ENCODE measurements at regions not wholly inside any gene's neighbourhood (a gene's known extent, or its start where the extent isn't known, plus 50 kb on each side); places are given as distances from the start of the nearest gene placed in this dataset.

DNA sequence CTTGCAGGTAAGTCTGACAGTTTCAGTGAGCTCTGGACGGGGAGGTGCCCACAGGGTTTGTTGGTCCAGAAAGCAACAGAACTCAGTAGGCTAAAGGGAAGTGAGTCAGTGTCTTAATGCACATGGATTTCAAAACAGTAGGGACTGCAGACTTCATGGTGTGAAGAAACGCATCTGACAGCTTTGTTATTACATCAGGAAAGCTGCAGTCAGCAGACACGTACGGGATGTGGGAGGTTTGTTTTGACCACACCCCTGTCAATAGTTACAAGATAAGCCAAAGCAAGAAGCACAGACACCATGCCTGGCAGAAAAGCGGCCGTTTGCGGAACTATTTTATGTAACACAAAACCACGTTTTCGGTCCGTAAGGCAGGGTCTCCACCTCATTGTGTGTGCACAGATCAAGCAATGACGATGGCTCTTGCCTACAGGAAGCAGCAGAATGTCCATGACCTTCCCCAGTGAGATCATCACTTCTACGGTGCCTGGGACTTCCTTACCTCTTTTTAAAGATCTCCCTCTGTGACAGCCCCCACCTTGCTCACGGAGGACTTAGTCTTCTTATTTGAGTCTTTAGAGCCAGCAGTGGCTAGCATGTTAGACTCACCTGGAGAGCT is 58.2 kb upstream of the FTH1 start (continued):
- TF ChIP-seq NCOA1 (IDR thresholded peaks at IDR 0.05; ENCODE audit: low read depth) (peak; percentile 95), ZNF134 (CRISPR knock-in tag; conservative IDR thresholded peaks at IDR 0.05) (no peak), NFE2 (IDR thresholded peaks at IDR 0.05; ENCODE audit: low read depth) (peak; percentile 65), RFX1 (IDR thresholded peaks at IDR 0.05) (peak; percentile 69), ETV1 (tag; conservative IDR thresholded peaks at IDR 0.05; ENCODE audit: low read depth) (peak; percentile 89), GTF2A2 (tag; IDR thresholded peaks at IDR 0.05) (no peak), TBL1XR1 (IDR thresholded peaks at IDR 0.05; ENCODE audit: low read length in 2 of 2) (peak; percentile 94 to 99), ZNF3 (CRISPR knock-in tag; IDR thresholded peaks at IDR 0.05) (no peak), STAT5A (IDR thresholded peaks at IDR 0.05; ENCODE audit: borderline replicate concordance, low read length) (peak; percentile 78), NCOR1 (IDR thresholded peaks at IDR 0.05) (peak; percentile 97), ZNF274 (IDR thresholded peaks at IDR 0.05; ENCODE audit: borderline replicate concordance, low read depth, low read length) (no peak), EWSR1 (IDR thresholded peaks at IDR 0.05; ENCODE audit: borderline replicate concordance, low read depth, partially characterized antibody) (no peak), MAFG (tag; conservative IDR thresholded peaks at IDR 0.05) (peak; percentile 79)
- TF ChIP-seq, protein P1, sequence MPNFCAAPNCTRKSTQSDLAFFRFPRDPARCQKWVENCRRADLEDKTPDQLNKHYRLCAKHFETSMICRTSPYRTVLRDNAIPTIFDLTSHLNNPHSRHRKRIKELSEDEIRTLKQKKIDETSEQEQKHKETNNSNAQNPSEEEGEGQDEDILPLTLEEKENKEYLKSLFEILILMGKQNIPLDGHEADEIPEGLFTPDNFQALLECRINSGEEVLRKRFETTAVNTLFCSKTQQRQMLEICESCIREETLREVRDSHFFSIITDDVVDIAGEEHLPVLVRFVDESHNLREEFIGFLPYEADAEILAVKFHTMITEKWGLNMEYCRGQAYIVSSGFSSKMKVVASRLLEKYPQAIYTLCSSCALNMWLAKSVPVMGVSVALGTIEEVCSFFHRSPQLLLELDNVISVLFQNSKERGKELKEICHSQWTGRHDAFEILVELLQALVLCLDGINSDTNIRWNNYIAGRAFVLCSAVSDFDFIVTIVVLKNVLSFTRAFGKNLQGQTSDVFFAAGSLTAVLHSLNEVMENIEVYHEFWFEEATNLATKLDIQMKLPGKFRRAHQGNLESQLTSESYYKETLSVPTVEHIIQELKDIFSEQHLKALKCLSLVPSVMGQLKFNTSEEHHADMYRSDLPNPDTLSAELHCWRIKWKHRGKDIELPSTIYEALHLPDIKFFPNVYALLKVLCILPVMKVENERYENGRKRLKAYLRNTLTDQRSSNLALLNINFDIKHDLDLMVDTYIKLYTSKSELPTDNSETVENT (CRISPR knock-in tag; IDR thresholded peaks at IDR 0.05), result no peak
- TF ChIP-seq, protein P2, sequence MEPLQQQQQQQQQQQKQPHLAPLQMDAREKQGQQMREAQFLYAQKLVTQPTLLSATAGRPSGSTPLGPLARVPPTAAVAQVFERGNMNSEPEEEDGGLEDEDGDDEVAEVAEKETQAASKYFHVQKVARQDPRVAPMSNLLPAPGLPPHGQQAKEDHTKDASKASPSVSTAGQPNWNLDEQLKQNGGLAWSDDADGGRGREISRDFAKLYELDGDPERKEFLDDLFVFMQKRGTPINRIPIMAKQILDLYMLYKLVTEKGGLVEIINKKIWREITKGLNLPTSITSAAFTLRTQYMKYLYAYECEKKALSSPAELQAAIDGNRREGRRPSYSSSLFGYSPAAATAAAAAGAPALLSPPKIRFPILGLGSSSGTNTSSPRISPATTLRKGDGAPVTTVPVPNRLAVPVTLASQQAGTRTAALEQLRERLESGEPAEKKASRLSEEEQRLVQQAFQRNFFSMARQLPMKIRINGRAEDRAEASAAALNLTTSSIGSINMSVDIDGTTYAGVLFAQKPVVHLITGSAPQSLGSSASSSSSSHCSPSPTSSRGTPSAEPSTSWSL (CRISPR knock-in tag; IDR thresholded peaks at IDR 0.05; ENCODE audit: borderline replicate concordance), result no peak
- TF ChIP-seq, protein P3, sequence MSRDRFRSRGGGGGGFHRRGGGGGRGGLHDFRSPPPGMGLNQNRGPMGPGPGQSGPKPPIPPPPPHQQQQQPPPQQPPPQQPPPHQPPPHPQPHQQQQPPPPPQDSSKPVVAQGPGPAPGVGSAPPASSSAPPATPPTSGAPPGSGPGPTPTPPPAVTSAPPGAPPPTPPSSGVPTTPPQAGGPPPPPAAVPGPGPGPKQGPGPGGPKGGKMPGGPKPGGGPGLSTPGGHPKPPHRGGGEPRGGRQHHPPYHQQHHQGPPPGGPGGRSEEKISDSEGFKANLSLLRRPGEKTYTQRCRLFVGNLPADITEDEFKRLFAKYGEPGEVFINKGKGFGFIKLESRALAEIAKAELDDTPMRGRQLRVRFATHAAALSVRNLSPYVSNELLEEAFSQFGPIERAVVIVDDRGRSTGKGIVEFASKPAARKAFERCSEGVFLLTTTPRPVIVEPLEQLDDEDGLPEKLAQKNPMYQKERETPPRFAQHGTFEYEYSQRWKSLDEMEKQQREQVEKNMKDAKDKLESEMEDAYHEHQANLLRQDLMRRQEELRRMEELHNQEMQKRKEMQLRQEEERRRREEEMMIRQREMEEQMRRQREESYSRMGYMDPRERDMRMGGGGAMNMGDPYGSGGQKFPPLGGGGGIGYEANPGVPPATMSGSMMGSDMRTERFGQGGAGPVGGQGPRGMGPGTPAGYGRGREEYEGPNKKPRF (IDR thresholded peaks at IDR 0.05; ENCODE audit: low read depth, low read length), result no peak
- TF ChIP-seq, protein P4, sequence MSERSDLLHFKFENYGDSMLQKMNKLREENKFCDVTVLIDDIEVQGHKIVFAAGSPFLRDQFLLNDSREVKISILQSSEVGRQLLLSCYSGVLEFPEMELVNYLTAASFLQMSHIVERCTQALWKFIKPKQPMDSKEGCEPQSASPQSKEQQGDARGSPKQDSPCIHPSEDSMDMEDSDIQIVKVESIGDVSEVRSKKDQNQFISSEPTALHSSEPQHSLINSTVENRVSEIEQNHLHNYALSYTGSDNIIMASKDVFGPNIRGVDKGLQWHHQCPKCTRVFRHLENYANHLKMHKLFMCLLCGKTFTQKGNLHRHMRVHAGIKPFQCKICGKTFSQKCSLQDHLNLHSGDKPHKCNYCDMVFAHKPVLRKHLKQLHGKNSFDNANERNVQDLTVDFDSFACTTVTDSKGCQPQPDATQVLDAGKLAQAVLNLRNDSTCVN (CRISPR knock-in tag; IDR thresholded peaks at IDR 0.05), result no peak
- TF ChIP-seq, protein P5, sequence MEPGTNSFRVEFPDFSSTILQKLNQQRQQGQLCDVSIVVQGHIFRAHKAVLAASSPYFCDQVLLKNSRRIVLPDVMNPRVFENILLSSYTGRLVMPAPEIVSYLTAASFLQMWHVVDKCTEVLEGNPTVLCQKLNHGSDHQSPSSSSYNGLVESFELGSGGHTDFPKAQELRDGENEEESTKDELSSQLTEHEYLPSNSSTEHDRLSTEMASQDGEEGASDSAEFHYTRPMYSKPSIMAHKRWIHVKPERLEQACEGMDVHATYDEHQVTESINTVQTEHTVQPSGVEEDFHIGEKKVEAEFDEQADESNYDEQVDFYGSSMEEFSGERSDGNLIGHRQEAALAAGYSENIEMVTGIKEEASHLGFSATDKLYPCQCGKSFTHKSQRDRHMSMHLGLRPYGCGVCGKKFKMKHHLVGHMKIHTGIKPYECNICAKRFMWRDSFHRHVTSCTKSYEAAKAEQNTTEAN (CRISPR knock-in tag; IDR thresholded peaks at IDR 0.05), result peak; percentile 90; the same call in 1 of the 2 replicates
- TF ChIP-seq, protein P6, sequence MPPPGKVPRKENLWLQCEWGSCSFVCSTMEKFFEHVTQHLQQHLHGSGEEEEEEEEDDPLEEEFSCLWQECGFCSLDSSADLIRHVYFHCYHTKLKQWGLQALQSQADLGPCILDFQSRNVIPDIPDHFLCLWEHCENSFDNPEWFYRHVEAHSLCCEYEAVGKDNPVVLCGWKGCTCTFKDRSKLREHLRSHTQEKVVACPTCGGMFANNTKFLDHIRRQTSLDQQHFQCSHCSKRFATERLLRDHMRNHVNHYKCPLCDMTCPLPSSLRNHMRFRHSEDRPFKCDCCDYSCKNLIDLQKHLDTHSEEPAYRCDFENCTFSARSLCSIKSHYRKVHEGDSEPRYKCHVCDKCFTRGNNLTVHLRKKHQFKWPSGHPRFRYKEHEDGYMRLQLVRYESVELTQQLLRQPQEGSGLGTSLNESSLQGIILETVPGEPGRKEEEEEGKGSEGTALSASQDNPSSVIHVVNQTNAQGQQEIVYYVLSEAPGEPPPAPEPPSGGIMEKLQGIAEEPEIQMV (tag; conservative IDR thresholded peaks at IDR 0.05; ENCODE audit: low read depth), result no peak
